Adrenal gland (tissue), 5 donors: ENCODE measurements at regions not wholly inside any gene's neighbourhood (a gene's known extent, or its start where the extent isn't known, plus 50 kb on each side); places are given as distances from the start of the nearest gene placed in this dataset.

ENCODE experiments used
- CTCF ChIP-seq, 6 experiments: fragments of 450-650 bp in 4 of 6; fragments of 200-600 bp in 2 of 6; sonication (generic) in 1 of 6; IDR thresholded peaks; 1 replicate in 5 of 6; 2 replicates in 1 of 6; pipeline versions ENCODE4 v1.5.1 to v1.8.0; 2016 to 2021; ENCODE audit warnings: antibody characterized with exemption in 6 of 6, mild to moderate bottlenecking in 2 of 6, moderate library complexity in 1 of 6
- POLR2A ChIP-seq, 2 donors: fragments of 450-650 bp; IDR thresholded peaks; one replicate each; pipeline ENCODE4 v1.6.1; 2017; ENCODE audit warnings: antibody characterized with exemption in 2 of 2, mild to moderate bottlenecking in 2 of 2, moderate library complexity in 1 of 2
- donor health status: DM: no; HTN: no; CAD: no.

- TF ChIP-seq CTCF (IDR thresholded peaks at IDR 0.05): no peak
- TF ChIP-seq POLR2A (IDR thresholded peaks at IDR 0.05): no peak
Measured at GRCh38 chr2:49686897-49687442, 532.7 kb upstream of the FSHR start.
